Erythroblast (primary cell): ENCODE measurements at regions not wholly inside any gene's neighbourhood (a gene's known extent, or its start where the extent isn't known, plus 50 kb on each side); places are given as distances from the start of the nearest gene placed in this dataset.

ENCODE experiments used
- GATA1 ChIP-seq: IDR thresholded peaks from 2 replicates; pipeline ENCODE4 v1.6.1; 2011; ENCODE audit warnings: low read depth, mild to moderate bottlenecking, control low read depth, low read length, moderate library complexity
- POLR2A ChIP-seq: IDR thresholded peaks from 2 replicates; pipeline ENCODE4 v1.6.1; 2011; ENCODE audit warnings: mild to moderate bottlenecking, low read length

GRCh38 chr2:234603619-234604018 lies 106.7 kb upstream of the ARL4C start:
- TF ChIP-seq POLR2A = no peak
- no peak for TF ChIP-seq GATA1
